Activated CD4-positive, alpha-beta memory T cell treated with anti-CD3 and anti-CD28 coated beads, Interleukin-2, amount 10 ng/mL, durations not matched to agents 7 days and 5 days (primary cell): ENCODE measurements at regions not wholly inside any gene's neighbourhood (a gene's known extent, or its start where the extent isn't known, plus 50 kb on each side); places are given as distances from the start of the nearest gene placed in this dataset.

Experiments
- CTCF ChIA-PET: fragments of 350-600 bp; sonication (Branson Sonifier 250); formaldehyde crosslinking; loops from one replicate; lab custom pipeline; 2021; ENCODE audit warnings: antibody characterized with exemption, inconsistent platforms; lab: Charles Lee
- POLR2A ChIA-PET: fragments of 350-600 bp; sonication (Branson Sonifier 250); formaldehyde crosslinking; loops from one replicate; lab custom pipeline; 2021; ENCODE audit warnings: antibody characterized with exemption; lab: Charles Lee
- DNase-seq: peaks from one replicate; pipeline ENCODE4 v3.0.0-alpha.2; 2020
- H3K27ac Mint-ChIP-seq: one replicate; pipeline ENCODE4 v1.8.0; 2021; ENCODE audit warnings: mild to moderate bottlenecking, mixed read lengths
- H3K27me3 Mint-ChIP-seq: one replicate; pipeline ENCODE4 v1.8.0; 2021; ENCODE audit warnings: mixed read lengths
- H3K36me3 Mint-ChIP-seq: one replicate; pipeline ENCODE4 v1.8.0; 2021; ENCODE audit warnings: low read depth, mixed read lengths
- H3K4me1 Mint-ChIP-seq: one replicate; pipeline ENCODE4 v1.8.0; 2021; ENCODE audit warnings: mixed read lengths
- H3K4me3 Mint-ChIP-seq: one replicate; pipeline ENCODE4 v1.8.0; 2021; ENCODE audit warnings: mild to moderate bottlenecking, mixed read lengths
- H3K9me3 Mint-ChIP-seq: one replicate; pipeline ENCODE4 v1.8.0; 2021; ENCODE audit warnings: mixed read lengths

- ChIA-PET CTCF (no interaction called here), POLR2A (no interaction called here)
- no peak overlapping the region for H3K4me3 Mint-ChIP-seq
These were observed 115.2 kb downstream of the INHBB start for GRCh38 chr2:120461092-120461491.

GRCh38 chr2:120461546-120462537 lies 115.9 kb downstream of the INHBB start:
- no peaks in the 10 kb centered on the region for H3K36me3 Mint-ChIP-seq
- no peak overlapping the region for H3K27ac Mint-ChIP-seq
- H3K4me1 Mint-ChIP-seq, result no peaks in the 10 kb centered on the region
- H3K27me3 Mint-ChIP-seq, result peaks cover 8% of the 10 kb centered on the region
- no peak overlapping the region for H3K4me3 Mint-ChIP-seq
- POLR2A ChIA-PET, result no interaction called here
- peaks cover 7% of the 10 kb centered on the region for H3K9me3 Mint-ChIP-seq
- CTCF ChIA-PET, result no interaction called here
- DNase-seq, result no peak

More at GRCh38 chr2:120461092-120461491, 115.2 kb downstream of the INHBB start:
- Mint-ChIP-seq H3K36me3 (no peaks in the 10 kb centered on the region), H3K9me3 (peaks cover 7% of the 10 kb centered on the region), H3K4me1 (no peaks in the 10 kb centered on the region), H3K27ac (no peak overlapping the region), H3K27me3 (peaks cover 5% of the 10 kb centered on the region)
- no peak for DNase-seq

GRCh38 chr2:120463527-120463926 lies 117.6 kb downstream of the INHBB start:
- Mint-ChIP-seq H3K27me3 (peaks cover 2% of the 10 kb centered on the region), H3K27ac (no peak overlapping the region), H3K9me3 (no peaks in the 10 kb centered on the region), H3K4me3 (no peak overlapping the region), H3K4me1 (no peaks in the 10 kb centered on the region), H3K36me3 (no peaks in the 10 kb centered on the region)
- ChIA-PET POLR2A (no interaction called here), CTCF (no interaction called here)
- no peak for DNase-seq

GRCh38 chr2:120463996-120464395 lies 118.1 kb downstream of the INHBB start:
- Mint-ChIP-seq H3K4me3 (no peak overlapping the region), H3K27me3 (peaks cover 2% of the 10 kb centered on the region), H3K4me1 (no peaks in the 10 kb centered on the region), H3K36me3 (no peaks in the 10 kb centered on the region), H3K9me3 (no peaks in the 10 kb centered on the region), H3K27ac (no peak overlapping the region)
- ChIA-PET POLR2A (no interaction called here), CTCF (no interaction called here)
- no peak for DNase-seq

GRCh38 chr2:120464448-120464931 lies 118.6 kb downstream of the INHBB start:
- H3K27ac Mint-ChIP-seq, result no peak overlapping the region
- H3K9me3 Mint-ChIP-seq, result no peaks in the 10 kb centered on the region
- H3K4me1 Mint-ChIP-seq, result no peaks in the 10 kb centered on the region
- POLR2A ChIA-PET, result no interaction called here
- no peak for DNase-seq
- H3K4me3 Mint-ChIP-seq, result no peak overlapping the region
- CTCF ChIA-PET, result no interaction called here
- no peaks in the 10 kb centered on the region for H3K36me3 Mint-ChIP-seq
- H3K27me3 Mint-ChIP-seq, result peaks cover 2% of the 10 kb centered on the region

DNA sequence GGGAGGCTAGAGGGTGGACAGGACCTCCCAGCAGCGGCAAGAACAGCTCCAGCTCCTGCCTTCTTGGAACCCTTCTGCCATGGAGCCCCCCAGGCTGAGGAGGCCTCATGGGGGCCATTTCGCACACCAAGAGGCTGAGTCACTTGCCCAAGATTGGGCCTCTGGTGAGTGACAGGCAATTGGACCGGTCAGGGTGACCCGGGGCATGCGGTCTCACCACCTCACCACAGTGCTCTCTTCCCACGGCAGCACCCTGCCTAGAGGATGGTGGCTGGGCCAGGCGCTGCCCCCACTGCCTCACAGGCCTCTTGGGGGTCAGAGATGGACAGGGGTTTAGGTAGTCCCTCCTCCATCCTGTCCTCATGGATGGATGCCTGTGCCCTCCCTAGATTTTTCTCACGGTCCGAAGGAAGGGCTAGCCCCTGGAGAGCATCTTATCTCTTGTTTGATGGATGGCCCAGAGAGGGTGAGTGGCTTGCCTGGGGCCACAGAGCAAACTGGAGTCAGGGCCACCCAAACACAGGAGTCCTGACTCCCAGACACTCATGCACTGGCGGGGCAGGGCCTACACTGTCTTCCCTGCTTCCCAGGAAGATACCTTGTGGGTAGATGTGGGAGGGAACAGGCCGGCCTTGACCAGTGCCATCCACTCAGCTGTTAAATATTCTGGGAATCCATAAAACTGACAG lies 119.2 kb downstream of the INHBB start:
- H3K4me3 Mint-ChIP-seq, result no peak overlapping the region
- H3K4me1 Mint-ChIP-seq, result no peaks in the 10 kb centered on the region
- no peak for DNase-seq
- peaks cover 2% of the 10 kb centered on the region for H3K27me3 Mint-ChIP-seq
- no peaks in the 10 kb centered on the region for H3K36me3 Mint-ChIP-seq
- ChIA-PET CTCF (no interaction called here), POLR2A (no interaction called here)
- no peak overlapping the region for H3K27ac Mint-ChIP-seq
- no peaks in the 10 kb centered on the region for H3K9me3 Mint-ChIP-seq

- Mint-ChIP-seq H3K27ac (no peak overlapping the region), H3K4me1 (no peaks in the 10 kb centered on the region), H3K36me3 (no peaks in the 10 kb centered on the region), H3K9me3 (no peaks in the 10 kb centered on the region), H3K27me3 (peaks cover 2% of the 10 kb centered on the region), H3K4me3 (no peak overlapping the region)
- CTCF ChIA-PET, result no interaction called here
- no peak for DNase-seq
- POLR2A ChIA-PET, result no interaction called here
These were observed 119.7 kb downstream of the INHBB start for GRCh38 chr2:120465701-120465988.

GRCh38 chr2:120465989-120466703 lies 120.2 kb downstream of the INHBB start:
- H3K27ac Mint-ChIP-seq, result no peak overlapping the region
- H3K27me3 Mint-ChIP-seq, result peaks cover 2% of the 10 kb centered on the region
- CTCF ChIA-PET, result no interaction called here

DNA sequence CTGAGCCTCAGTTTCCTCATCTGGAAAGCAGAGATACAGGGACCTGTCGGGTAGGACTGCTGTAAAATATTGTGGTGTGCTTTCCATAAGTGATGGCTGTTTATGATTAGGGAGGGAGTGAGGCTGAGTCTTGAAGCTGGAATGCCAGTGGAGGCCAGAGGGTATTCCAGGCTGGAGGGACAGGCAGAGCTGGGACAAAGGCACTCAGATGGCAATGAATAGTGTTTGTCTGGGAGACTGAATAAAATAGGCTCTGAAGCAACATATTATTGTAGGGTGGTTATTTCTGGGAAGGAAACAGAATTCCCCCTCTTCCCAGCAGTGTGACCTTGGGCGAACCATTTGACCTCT lies 120.7 kb downstream of the INHBB start:
- Mint-ChIP-seq H3K27ac (no peak overlapping the region), H3K27me3 (peaks cover 2% of the 10 kb centered on the region), H3K9me3 (no peaks in the 10 kb centered on the region), H3K36me3 (no peaks in the 10 kb centered on the region), H3K4me1 (no peaks in the 10 kb centered on the region), H3K4me3 (no peak overlapping the region)
- POLR2A ChIA-PET, result no interaction called here
- CTCF ChIA-PET, result no interaction called here
- DNase-seq, result no peak

More at GRCh38 chr2:120465989-120466703, 120.2 kb downstream of the INHBB start:
- Mint-ChIP-seq H3K4me1 (no peaks in the 10 kb centered on the region), H3K4me3 (no peak overlapping the region), H3K36me3 (no peaks in the 10 kb centered on the region), H3K9me3 (no peaks in the 10 kb centered on the region)
- no peak for DNase-seq
- POLR2A ChIA-PET, result no interaction called here

- DNase-seq, result no peak
- POLR2A ChIA-PET, result no interaction called here
- H3K27me3 Mint-ChIP-seq, result peaks cover 2% of the 10 kb centered on the region
- no peaks in the 10 kb centered on the region for H3K9me3 Mint-ChIP-seq
- H3K27ac Mint-ChIP-seq, result no peak overlapping the region
- no peak overlapping the region for H3K4me3 Mint-ChIP-seq
- H3K36me3 Mint-ChIP-seq, result no peaks in the 10 kb centered on the region
- no peaks in the 10 kb centered on the region for H3K4me1 Mint-ChIP-seq
- CTCF ChIA-PET, result no interaction called here
These were observed 122.2 kb downstream of the INHBB start for GRCh38 chr2:120468136-120468535.

DNA sequence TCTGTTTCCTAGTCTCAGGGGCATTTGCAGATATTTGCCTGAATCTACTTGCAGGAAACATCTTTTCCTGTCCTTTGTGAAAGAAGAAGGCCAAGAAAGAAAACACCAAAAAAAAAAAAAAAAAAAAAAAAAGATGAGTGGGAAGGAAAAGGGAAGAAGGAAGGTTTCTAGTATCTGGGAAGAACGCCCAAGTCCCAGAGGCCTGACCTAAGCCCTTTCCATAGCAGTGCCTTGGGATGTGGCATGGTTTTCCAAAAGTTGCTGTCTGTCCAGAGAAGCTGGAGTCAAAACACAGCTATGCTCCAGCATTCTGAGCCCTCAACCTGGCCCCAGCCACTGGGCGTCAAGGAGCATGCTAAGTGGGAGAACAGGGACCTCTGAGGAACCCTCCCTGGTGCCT lies 123.5 kb downstream of the INHBB start:
- Mint-ChIP-seq H3K4me1 (no peaks in the 10 kb centered on the region), H3K27me3 (peaks cover 2% of the 10 kb centered on the region), H3K27ac (no peak overlapping the region), H3K9me3 (no peaks in the 10 kb centered on the region), H3K36me3 (no peaks in the 10 kb centered on the region), H3K4me3 (no peak overlapping the region)
- ChIA-PET POLR2A (no interaction called here), CTCF (no interaction called here)
- DNase-seq, result no peak

GRCh38 chr2:120470041-120470965 lies 124.4 kb downstream of the INHBB start:
- Mint-ChIP-seq H3K27ac (no peak overlapping the region), H3K4me3 (no peak overlapping the region), H3K27me3 (peaks cover 2% of the 10 kb centered on the region), H3K9me3 (no peaks in the 10 kb centered on the region), H3K4me1 (no peaks in the 10 kb centered on the region), H3K36me3 (no peaks in the 10 kb centered on the region)
- ChIA-PET POLR2A (no interaction called here), CTCF (no interaction called here)
- DNase-seq, result no peak
